ENCODE measurements at regions not wholly inside any gene's neighbourhood (a gene's known extent, or its start where the extent isn't known, plus 50 kb on each side); places are given as distances from the start of the nearest gene placed in this dataset.
A peak's percentile ranks its signal among the peaks of the same experiment; 100 is the strongest.

GRCh38 chr2:67476809-67477790 lies 80.0 kb downstream of the ETAA1 start:
- DNase-seq (ENCODE audit: extremely low spot score): no peak
- Histone ChIP-seq H3K4me1 (peaks cover 0 to 19% (median 14%) of the 10 kb centered on the region in 4 donors), H3K27me3 (no peaks in the 10 kb centered on the region), H3K9me3 (no peaks in the 10 kb centered on the region), H3K36me3 (no peaks in the 10 kb centered on the region), H3K27ac (replicated peaks in 1 of 4) (no peak overlapping the region), H3K4me3 (no peak overlapping the region)
- 20% methylated on average over 9 of the region's 9 CpGs for WGBS
- intact Hi-C loops (cut with DNase I): loop anchor here (5.0 to 10.0 kb wide), 2 partner anchors 365 to 1052 kb away; no protein-coding TSS in a partner anchor
- no peak for TF ChIP-seq EP300 (IDR thresholded peaks at IDR 0.05)
- no peak for TF ChIP-seq POLR2A (IDR thresholded peaks at IDR 0.05; ENCODE audit: low read depth)
- TF ChIP-seq CTCF (IDR thresholded peaks at IDR 0.05): peak; percentile 46 to 57 (median 49)

- no peak for DNase-seq (ENCODE audit: extremely low spot score)
- intact Hi-C loops (cut with DNase I): loop anchor here (5.0 to 10.0 kb wide), 2 partner anchors 363 to 1054 kb away; no protein-coding TSS in a partner anchor
- H3K27ac ChIP-seq (replicated peaks in 1 of 4): no peak overlapping the region
- H3K36me3 ChIP-seq: no peaks in the 10 kb centered on the region
- no peak for TF ChIP-seq POLR2A (IDR thresholded peaks at IDR 0.05; ENCODE audit: low read depth)
- no peak for TF ChIP-seq EP300 (IDR thresholded peaks at IDR 0.05)
- no peaks in the 10 kb centered on the region for H3K9me3 ChIP-seq
- H3K4me3 ChIP-seq: no peak overlapping the region
- peaks cover 0 to 19% (median 14%) of the 10 kb centered on the region in 4 donors for H3K4me1 ChIP-seq
- 74% methylated on average over 1 of the region's 1 CpG for WGBS
- no peaks in the 10 kb centered on the region for H3K27me3 ChIP-seq
Measured at GRCh38 chr2:67479261-67479660, 82.1 kb downstream of the ETAA1 start.

GRCh38 chr2:67485431-67485830 lies 88.3 kb downstream of the ETAA1 start:
- Histone ChIP-seq H3K4me3 (no peak overlapping the region), H3K36me3 (no peaks in the 10 kb centered on the region), H3K4me1 (peaks cover 0 to 6% (median 2%) of the 10 kb centered on the region in 4 donors), H3K27ac (replicated peaks in 1 of 4) (no peak overlapping the region), H3K27me3 (no peaks in the 10 kb centered on the region), H3K9me3 (no peaks in the 10 kb centered on the region)
- intact Hi-C loops (cut with DNase I): loop anchor here (10.0 kb wide), 1 partner anchor 159 kb away; no protein-coding TSS in a partner anchor
- TF ChIP-seq POLR2AphosphoS5 (IDR thresholded peaks at IDR 0.05) (no peak), EP300 (IDR thresholded peaks at IDR 0.05) (no peak), POLR2A (IDR thresholded peaks at IDR 0.05; ENCODE audit: low read depth) (no peak)
- 49% methylated on average over 2 of the region's 2 CpGs for WGBS
- no peak for DNase-seq (ENCODE audit: extremely low spot score)

- no peaks in the 10 kb centered on the region for H3K9me3 ChIP-seq
- no peak overlapping the region for H3K27ac ChIP-seq (replicated peaks in 1 of 4)
- H3K4me3 ChIP-seq: no peak overlapping the region
- peaks cover 0 to 6% (median 2%) of the 10 kb centered on the region in 4 donors for H3K4me1 ChIP-seq
- TF ChIP-seq POLR2AphosphoS5 (IDR thresholded peaks at IDR 0.05) (no peak), EP300 (IDR thresholded peaks at IDR 0.05) (no peak), CTCF (IDR thresholded peaks at IDR 0.05) (no peak), POLR2A (IDR thresholded peaks at IDR 0.05; ENCODE audit: low read depth) (no peak)
- H3K36me3 ChIP-seq: no peaks in the 10 kb centered on the region
- WGBS: 90% methylated on average over 1 of the region's 1 CpG
- H3K27me3 ChIP-seq: no peaks in the 10 kb centered on the region
- DNase-seq (ENCODE audit: extremely low spot score): no peak
- intact Hi-C loops (cut with DNase I): loop anchor here (10.0 kb wide), 1 partner anchor 159 kb away; no protein-coding TSS in a partner anchor
Measured at GRCh38 chr2:67486041-67486796, 89.1 kb downstream of the ETAA1 start.

- Histone ChIP-seq H3K9me3 (no peaks in the 10 kb centered on the region), H3K36me3 (no peaks in the 10 kb centered on the region), H3K4me3 (no peak overlapping the region), H3K4me1 (peaks cover 0 to 6% (median 2%) of the 10 kb centered on the region in 4 donors), H3K27ac (replicated peaks in 1 of 4) (no peak overlapping the region), H3K27me3 (no peaks in the 10 kb centered on the region)
- 90% methylated on average over 4 of the region's 4 CpGs for WGBS
- intact Hi-C loops (cut with DNase I): loop anchor here (10.0 kb wide), 1 partner anchor 157 kb away; no protein-coding TSS in a partner anchor
- no peak for DNase-seq (ENCODE audit: extremely low spot score)
- TF ChIP-seq EP300 (IDR thresholded peaks at IDR 0.05) (no peak), CTCF (IDR thresholded peaks at IDR 0.05) (no peak), POLR2A (IDR thresholded peaks at IDR 0.05; ENCODE audit: low read depth) (no peak), POLR2AphosphoS5 (IDR thresholded peaks at IDR 0.05) (no peak)
Measured at GRCh38 chr2:67487993-67488392, 90.9 kb downstream of the ETAA1 start.
